Limb (tissue), 2 donors: ENCODE measurements at regions not wholly inside any gene's neighbourhood (a gene's known extent, or its start where the extent isn't known, plus 50 kb on each side); places are given as distances from the start of the nearest gene placed in this dataset.
"Not testable (repeated sequence)": the region's sequence is repeated elsewhere in the genome, so short reads cannot be mapped to it uniquely, and the experiment has no call there.

ENCODE experiments used
- DNase-seq, 2 donors: peaks; one replicate each; pipeline ENCODE4 v3.0.0-alpha.2; 2016; ENCODE audit errors: extremely low spot score in 2 of 2

DNA sequence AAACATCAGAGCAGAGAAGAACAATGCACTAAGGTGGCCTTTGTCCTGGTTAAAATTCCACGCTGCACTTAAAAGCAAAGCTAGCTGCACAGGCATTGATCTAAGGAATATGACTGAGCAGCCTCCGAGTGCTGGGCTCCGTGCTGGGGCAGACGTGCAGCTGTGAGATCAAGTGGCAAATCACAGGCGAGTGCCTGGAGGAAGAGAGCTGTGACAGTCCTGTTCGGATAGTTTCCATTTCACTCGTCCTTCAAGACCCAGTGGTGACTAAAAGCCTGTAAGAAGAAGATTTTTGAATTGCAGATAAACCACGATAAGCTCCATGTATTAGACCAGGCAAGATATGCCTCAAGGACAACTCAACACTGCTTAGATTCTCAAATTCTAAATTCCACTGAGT lies 247.9 kb downstream of the ANKRD60 start:
- DNase-seq: no peak

GRCh38 chr20:57977569-57977968 lies 250.9 kb downstream of the ANKRD60 start:
- no peak for DNase-seq

DNA sequence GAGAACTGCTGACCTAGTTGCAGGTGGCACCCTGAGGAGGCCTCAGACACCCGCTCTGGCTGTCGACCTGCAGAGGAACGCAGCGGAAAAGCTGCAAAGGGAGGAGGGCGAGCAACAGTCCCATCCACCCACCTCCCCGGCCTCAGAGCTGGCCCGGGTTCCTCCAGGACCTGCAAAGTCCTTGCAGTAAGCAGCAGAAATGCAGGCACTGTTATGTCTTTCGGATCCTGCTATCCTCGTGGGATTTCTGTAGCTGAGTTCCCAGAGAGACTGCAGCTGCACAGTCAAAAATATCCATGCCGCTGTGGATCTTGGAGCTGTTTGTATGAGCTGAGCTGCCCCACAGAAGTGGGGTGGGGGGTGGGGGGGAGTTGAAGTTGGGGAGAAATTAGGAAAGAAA lies 251.3 kb downstream of the ANKRD60 start:
- no peak for DNase-seq

DNA sequence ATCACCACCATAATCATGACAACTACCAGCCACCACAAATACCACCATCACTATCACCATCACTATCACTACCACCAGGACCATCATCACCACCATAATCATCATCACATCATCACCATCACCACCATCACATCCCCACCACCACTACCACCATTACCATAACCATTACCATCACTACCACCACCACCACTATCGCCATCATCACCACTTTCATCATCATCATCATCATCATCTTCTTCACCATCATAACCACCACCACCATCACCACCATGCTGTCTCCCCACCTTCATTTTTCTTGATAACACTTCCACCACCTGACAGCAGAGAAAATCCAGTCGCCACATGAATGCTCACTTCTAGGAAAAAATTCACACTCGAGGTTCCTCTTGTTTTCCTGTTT lies 253.6 kb downstream of the ANKRD60 start:
- DNase-seq: no peak

- no peak for DNase-seq
These were observed 254.6 kb downstream of the ANKRD60 start for GRCh38 chr20:57973886-57974285.

- DNase-seq: not testable (repeated sequence)
These were observed 256.9 kb downstream of the ANKRD60 start for GRCh38 chr20:57971583-57971982.

DNA sequence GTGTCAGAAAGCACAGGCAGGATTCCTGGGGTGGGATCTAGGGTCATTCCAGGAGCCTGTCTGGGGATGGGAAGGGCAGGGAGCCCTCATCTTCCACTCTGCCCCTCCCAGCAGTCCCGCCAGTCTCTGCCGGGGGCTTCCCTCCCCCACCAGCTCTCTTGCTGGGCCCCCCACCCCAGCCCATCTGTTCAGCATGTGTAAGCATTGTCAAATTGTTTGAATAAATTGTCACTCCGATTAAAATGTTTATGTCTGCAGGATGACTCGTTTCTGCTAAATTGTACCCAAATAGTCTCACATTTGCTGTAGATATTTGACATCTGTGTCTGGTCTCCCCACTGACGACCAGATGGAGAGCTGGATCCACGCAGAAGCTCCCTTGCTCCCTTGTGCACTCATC lies 257.6 kb downstream of the ANKRD60 start:
- DNase-seq: no peak

GRCh38 chr20:57970116-57970515 lies 258.3 kb downstream of the ANKRD60 start:
- no peak for DNase-seq

DNA sequence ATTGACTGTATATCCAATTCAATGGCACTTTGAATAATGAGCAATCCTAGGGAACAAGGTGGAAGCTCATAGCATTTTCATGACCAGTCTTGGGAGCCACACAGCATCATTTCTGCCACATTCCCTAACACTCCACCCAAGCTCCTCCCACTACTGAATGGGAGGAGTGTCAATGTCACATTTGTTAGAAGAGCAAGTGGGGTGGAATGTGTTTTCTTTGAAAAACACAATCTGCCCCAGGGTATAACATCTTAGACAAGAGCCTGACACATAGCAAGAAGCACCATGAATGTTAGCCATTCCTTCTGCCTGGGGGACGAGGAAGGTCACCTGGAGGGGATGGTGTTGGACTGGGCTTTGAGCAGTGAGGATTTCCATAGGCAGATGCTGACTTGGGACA lies 258.3 kb upstream of the PMEPA1 start:
- no peak for DNase-seq

GRCh38 chr20:57967364-57967763 lies 257.5 kb upstream of the PMEPA1 start:
- DNase-seq: no peak

DNA sequence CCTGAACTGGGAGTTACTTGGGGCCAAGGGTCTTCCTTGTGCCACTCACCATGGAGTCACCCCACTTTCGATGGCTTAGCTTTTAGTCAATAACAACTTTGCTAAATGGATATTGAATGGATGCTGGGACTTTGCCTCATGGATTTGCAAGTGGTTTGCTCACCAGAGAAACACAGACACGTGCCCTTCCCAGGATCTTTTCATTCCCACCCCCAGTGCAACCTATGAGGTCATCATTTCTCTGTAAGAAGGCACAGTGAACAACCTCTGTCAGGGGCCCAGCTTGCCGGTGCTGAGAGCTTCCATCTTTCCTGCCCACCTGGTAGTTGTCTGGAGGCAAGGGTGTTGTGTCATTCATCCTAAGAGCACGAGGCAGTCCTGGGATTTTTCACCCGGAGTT lies 256.8 kb upstream of the PMEPA1 start:
- no peak for DNase-seq

DNA sequence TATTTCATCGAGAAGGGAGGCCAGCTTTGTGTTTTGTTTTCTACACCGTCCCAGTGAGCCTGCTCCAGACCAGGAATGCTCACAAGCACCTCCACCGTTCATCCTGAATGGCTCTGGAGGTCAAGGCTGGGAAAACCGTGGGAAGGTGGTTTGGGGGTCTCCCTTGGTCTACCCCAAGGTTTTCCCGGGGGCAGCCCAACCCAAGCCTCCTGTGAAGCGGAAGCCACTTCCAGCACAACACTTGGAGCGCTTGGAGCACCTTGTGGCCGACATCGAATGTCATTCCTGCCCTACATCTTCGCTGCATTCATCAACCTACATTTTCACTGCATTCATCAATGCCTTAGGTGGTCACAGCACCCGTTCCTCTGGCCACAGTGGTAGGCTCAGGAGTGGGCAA lies 255.6 kb upstream of the PMEPA1 start:
- no peak for DNase-seq

GRCh38 chr20:57964011-57964862 lies 254.4 kb upstream of the PMEPA1 start:
- DNase-seq: no peak

DNA sequence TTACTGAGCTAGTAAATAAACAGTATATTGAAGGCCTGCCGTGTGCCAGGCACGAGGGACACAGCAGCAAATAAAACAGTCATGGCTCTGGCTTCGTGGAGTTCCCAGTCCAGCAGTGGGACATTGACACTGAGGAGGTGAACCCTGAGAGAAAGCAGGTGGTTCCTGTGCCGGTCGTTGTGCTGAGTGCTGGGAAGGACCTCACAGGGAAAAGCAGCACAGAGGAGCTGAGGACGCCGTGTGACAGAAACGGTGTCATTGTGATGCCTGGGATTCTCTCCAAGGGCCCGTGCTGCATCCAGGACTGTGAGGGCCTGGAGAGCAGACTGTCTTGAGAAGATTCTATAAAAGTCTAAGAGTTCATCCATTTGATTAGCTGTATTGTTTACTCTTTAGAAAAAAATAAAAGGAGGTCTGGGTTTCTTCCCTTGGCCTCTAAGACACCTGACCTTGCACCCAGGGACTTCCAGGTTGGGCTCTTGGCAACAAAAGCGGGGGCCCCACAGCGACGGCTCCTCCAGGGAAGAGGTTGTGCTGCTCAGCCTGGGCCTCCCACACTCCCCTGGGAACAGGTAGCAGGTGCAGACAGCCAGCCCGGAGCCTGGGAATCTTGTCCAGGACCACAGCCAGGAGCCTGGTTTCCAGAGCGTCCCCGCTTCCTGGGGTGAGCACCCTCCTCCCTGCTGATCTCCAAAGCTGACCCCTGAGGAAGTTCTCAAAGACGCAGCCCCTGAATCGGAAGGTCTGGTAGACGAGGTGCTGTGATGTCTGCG lies 251.2 kb upstream of the PMEPA1 start:
- no peak for DNase-seq

- DNase-seq: no peak
These were observed 249.8 kb upstream of the PMEPA1 start for GRCh38 chr20:57959589-57959988.

- no peak for DNase-seq
These were observed 249.2 kb upstream of the PMEPA1 start for GRCh38 chr20:57959018-57959417.

DNA sequence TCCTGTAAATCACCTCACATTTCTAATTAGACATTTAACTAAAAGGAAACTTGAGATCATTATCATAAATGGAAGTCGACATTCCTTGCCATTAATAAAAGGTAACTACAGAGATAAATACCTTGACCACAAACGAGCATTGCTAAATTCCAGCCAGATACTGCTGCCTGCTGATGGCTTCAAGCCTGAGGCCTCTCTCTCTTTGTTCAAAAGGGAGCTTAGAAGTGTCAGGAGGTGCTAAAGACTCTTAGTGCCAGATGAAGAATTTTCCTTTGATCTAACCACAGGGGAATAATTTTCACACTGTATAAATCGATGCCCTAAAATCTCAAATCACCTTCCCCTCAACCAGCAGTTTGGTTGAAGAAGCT lies 248.2 kb upstream of the PMEPA1 start:
- no peak for DNase-seq

DNA sequence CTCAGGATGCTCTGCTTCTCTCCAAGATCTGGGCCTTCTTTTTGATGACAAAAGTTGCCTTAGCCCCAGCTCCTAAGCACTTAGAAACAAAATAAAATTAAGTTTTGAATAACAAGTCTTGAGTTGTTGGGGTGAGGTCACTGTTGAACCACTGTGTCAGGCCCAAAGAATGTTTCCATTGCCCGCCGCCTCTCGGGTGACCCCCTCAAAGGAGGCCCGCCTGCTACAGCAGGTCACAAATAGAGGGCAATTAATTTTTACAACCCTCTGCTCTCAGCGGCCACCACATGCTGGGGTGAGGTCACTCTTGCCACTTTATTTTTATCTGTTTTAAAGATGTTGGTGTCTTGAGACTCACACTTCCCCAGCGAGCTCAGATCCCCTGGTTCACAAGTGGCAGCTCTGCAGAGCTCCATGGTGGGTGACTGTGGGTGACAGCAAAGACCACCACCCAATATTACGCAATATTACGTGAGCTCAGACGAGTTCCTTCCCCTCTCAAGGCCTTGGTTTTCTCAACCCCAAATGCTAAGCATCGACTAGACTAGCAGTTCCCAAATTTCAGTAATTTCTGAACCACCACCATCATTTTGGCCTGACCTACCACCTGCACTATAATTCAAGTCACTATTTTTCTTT lies 247.7 kb upstream of the PMEPA1 start:
- no peak for DNase-seq

DNA sequence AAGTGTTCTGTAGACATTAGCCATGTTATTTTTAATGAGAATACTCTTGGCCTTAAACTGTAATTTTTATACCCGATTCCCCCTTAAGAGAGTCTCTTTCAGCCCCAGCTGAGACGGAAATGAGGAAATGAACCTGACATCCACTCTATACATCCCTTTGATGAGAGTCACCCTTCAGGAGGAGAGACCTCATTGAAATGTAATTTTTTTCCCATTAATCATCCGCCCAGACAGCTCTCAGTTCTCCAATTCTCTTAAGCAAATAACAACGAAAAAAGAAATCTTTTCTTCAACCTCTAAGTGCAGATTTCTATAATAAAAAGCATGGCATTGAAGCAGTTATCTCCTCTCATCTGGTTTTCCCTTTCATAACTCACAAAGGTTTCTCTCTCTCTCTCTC lies 243.8 kb upstream of the PMEPA1 start:
- DNase-seq: no peak

DNA sequence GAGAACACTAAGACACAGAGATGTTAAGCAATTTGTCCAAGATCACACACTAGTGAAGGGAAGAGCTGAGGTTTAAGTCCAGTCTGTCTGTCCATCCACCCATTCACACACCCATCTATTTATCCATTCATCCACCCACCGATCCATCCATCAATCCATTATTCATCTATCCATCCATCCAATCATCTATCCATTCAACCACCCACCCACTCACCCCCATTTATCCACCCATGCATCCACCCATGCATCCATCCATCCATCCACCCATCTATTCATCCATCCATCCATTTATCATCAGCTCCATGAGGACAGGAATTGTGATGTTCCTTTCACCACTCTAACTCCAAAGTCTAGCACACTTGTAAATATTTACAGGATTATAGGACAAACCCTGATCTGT lies 242.3 kb upstream of the PMEPA1 start:
- no peak for DNase-seq

DNA sequence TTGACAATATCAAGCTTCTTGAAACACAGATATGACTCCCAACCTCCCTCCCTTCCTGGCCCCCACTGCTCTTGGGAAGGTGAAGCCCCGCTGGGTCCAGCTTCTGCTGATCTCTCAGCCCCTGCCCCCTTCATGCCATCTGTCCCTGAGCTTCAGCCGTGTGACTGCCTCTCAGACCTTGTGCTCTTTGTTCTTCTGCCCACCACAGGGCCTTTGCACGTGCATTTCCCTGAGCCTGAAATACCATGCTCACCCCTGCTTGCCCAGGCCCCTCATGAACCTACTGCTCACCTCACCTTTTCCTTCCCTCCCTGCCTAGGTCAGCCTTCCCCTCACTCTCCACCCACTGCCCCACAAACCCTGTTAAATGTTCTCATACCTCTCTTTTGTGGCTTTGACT lies 241.7 kb upstream of the PMEPA1 start:
- no peak for DNase-seq

DNA sequence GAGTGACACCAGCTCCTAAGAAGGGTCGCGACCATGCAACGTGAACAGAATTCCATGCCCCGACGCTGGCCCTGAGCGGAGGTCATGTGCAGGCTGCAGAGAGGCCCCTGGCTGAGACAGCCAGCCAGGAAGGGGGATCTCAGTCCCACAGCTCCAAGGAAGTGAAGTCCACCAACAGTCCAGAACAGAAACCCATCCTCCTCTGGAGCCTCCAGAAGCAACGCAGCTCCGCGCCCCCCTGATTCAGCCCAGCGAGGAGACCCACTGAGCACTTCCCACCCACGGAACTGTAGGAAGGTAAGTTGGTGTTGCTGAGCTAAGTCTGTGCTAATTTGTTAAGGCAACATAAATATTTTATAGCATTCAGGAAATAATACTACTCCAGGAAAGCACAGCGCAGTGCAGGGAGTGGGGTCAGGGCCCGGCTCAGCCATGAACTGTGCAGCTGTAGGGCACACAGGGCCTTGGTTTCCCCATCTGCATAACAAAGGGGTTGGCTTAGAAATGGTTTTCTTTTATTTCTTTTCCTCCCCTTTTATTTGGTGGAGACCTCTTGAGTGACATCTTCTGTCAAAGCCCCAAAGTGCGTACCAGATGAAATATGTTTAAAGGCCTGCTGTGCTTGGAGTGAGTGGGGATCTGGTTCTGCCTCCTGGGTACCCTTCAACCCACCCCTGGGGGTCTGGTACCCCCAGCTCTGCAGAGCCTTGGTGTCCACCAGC lies 241.1 kb upstream of the PMEPA1 start:
- no peak for DNase-seq
